HG03064 (cell line): ENCODE measurements at regions not wholly inside any gene's neighbourhood (a gene's known extent, or its start where the extent isn't known, plus 50 kb on each side); places are given as distances from the start of the nearest gene placed in this dataset.

Experiments
- ATAC-seq: cut with Tn5 transposase; IDR thresholded peaks from one replicate; pipeline ENCODE4 v1.9.1; 2021; ENCODE audit warnings: low read depth; ENCODE audit not compliant: unreplicated experiment

GRCh38 chr6:164520916-164521315 is 788.5 kb downstream of the C6orf118 start:
- ATAC-seq = no peak

GRCh38 chr6:164507206-164507940 is 802.0 kb downstream of the C6orf118 start:
- peak; percentile 53 for ATAC-seq

DNA sequence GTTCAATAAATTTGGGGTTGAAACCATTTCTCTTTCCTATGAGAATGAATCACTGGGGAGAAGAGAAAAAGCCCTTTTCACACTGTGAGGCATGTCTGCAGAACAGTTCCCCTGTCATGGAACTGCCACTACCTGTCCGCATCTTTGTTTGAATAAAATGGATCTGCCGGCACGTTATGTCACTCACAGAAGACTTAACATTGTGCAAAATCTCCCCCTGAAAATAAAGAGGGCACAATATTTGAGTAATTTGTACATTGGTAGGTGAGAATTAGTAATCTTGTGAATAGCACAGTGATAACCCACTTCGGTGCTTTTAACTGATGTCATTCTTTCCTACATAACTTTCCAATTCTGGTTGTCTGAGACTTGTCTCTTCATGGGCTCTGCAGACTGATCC is 804.0 kb downstream of the C6orf118 start:
- ATAC-seq = no peak

DNA sequence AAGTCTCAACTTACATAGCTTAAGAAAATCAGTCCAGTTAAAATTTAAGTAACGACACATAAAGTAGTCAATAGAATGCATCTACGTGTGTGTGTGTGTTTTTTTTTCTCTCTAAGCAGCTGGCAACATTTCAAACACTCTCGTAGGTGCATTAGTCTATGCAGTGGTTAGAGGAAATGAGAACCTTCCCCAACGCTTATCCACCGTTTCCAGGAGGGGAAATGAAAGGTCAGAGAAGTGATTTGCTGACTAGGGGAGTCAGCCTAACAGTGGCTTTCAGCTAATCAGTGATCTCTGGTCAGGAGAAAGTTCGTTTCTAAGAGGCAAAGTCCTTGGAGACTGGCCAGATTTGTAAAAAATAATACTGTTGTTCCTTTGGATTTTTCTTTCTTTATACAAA is 806.6 kb downstream of the C6orf118 start:
- no peak for ATAC-seq

DNA sequence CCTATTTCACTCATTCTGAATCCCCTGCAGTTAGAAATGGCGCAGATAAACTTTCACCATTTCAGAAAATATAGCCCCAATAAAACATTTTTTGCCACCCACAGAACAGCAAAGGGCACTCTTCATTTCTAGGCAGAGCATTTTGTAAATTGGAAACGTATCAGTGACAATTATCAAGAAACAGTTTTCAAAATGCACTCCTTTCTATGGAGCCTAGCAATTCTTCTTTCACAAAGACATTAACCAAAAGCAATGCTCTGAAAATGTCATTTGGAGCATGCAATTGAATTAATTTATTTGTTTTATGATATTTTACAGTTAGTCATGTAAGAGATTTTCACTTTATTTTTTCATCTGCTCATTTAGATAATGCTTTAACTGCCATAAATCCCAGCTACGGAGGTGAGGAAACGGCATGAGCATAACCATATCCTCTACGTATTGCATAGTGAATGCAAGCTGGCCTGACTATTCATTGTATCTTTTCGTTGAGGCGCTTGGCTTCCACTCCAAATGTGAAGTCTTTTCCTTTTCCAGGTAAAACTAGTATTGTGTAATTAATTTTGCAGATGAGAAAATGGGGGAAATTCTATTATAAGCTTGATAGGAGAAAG is 813.4 kb downstream of the C6orf118 start:
- ATAC-seq = no peak

DNA sequence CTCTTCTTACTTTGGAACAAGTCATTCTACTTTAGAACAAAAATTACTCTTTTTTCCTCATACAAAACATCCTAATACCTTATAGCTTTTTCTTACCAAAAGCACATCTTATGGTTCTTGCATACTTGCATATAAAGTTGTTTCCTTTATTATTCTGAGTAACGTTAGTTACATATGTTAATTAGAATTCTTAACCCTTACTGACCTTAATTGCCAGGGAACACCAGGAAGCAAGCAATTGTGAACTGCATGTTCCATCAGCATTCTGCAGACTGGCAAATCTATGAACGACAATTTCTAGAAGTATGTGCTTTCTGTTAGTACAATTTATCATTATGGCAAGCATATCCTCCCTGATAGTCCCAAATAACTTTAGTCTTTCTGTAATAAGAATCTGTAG is 831.0 kb downstream of the C6orf118 start:
- ATAC-seq = no peak

DNA sequence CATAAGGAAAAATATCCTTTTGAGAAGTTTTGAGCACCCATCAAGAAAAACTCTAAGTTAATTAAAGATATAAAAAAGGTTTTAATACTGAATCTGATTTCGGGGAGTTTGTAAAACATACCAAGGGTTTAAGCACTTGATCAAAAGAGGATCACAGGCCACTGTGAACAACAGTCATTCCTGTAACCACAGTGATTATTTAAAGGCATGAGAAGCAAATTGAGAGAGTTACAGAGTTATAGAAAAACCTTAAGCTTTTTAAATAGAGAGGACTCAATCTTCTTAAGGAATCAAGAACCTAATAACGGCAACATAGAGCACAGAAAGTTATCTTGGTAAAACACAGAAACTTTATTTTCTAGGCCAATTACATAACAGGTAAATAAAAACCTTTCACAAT is 831.6 kb downstream of the C6orf118 start:
- no peak for ATAC-seq

DNA sequence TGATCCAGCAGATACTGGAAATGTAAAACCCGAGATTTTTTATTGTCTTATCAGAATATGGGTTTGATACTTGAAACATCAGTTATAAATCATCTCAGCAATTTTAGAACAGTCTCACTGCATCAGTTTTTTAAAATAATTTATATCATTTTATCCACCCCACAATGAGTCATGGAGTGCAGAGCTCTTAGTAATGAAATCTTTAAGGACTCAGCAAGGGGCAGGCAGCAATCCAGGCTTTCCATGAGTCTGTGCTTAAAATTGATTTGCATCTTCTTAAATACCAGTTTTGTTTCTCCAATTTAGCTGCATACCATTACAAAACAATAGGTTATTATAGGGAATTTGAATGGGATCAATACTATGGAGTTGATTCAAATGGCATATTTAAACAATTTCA is 832.3 kb downstream of the C6orf118 start:
- ATAC-seq = no peak

DNA sequence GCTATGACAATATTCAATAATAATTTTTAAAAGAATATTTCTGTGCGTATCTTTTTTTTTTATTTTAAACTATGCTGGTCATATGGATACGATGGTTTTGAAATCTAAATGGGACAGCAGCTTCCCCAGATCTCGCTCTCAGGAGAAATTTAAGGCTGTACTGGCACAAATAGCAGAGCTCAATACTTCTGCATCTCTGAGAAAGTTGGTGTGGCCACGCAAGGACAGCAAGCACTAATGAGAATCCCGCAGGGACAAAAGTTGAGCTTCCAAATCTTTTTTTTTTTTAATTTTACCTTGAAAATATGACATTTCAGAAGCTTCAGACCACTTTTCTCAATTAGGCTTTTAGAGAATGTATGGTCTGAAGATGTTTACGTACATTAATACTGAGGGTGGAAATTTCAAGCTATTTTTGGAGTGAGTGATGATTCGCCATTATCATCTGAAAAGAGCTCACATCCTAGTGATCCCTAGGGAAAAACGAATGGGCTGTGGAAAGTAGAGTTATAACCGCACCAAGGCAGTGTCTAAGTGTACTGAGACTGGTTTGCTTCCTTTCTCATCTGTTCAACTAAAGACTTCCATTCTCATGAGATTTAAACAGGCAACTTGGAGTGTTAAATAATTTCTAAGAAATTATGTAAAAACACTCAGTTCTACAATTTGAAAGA is 840.0 kb downstream of the C6orf118 start:
- no peak for ATAC-seq

DNA sequence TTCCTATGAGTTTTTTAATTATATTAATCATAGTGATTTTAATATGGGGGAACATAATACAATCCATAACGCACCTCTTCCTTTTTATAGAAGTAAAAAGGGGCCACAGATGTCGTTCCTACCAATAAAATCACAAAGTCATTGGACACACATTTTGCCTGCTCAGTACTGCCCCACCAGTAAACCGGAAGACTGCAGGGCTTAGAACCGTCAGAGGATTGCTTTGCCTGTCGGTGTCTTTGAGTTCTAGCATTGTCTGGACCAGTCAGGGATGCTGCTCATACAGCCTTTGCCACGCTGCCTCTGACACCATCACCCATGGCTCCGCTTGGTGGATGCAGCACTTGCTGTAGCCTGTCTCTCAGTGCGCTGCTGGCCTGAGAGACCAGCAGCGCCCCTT is 853.6 kb downstream of the C6orf118 start:
- ATAC-seq = no peak

DNA sequence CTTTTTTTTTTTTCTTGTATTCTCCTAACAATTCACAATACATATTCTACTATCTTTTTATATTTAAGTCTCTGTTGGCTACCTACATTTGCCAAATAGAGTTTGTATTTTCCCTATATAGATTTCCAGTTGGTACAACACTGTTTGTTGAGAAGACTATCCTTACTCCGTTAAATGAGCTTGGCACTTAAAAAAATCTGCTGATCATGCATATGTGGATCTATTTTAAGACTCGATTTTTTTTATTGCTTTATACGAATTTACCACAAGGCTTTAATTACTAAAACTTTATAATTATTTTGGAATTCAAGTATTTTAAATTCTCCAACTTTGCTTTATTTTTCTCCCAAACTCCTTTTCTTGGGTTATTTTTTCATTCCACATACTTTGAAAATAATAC is 855.6 kb downstream of the C6orf118 start:
- no peak for ATAC-seq

- ATAC-seq = no peak
These were observed 866.8 kb downstream of the C6orf118 start for GRCh38 chr6:164442572-164442971.

DNA sequence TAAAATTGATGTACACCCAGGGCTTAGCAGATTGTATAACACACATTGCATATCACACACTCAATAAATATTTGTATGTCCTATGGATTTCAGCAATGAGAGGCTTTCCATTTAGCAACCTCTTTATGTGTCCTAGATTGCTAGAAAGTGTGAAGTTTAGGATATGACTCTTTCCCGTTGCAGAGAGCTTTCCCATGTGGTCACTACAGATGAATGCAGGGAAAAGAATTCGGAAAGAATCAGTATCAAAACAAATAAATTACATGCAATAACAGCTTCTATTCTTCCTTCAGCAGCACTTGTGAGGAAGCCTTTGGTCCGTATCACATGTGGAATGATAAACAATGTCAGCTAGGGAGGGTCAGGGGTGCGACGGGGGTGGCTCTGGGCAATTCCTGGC is 870.1 kb downstream of the C6orf118 start:
- no peak for ATAC-seq

DNA sequence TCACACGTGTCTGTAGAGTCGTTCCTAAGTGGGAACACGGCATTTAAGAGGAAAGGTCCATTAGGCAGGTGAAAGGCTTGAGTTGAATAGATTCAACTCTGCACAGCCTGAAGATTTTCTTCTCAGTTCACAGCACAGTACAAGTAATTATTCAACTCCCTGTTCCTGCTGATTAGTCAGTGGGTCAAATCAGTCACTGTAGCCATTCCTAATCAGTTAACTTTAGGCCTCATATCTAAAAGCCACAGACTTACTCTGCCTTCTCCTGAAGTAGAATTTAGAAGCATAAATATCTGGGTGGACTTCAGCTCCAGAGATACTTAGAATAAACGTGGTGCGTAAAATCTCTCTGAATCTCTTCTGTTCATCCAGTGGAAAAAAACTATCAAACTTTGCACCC is 872.4 kb downstream of the C6orf118 start:
- no peak for ATAC-seq

GRCh38 chr6:164427728-164428402 is 881.5 kb downstream of the C6orf118 start:
- ATAC-seq = no peak

DNA sequence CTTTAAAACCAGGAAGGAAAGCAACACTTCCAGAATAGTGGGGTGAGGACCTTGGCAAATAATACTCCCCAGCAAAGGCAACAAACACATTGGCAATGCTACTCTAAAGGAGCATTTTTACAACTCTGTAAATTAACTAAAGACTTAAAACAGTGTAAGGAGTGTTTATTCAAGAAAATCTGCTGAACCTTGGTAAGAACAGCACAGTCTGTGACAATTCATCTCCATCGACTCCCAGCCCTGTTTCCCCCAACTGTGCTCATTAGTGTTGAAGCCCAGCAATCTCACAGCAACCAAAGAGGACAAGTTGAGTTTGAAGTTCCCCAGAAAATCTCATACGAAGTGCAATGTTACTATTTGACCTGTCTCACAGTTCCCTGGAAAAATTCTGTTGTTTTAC is 884.9 kb downstream of the C6orf118 start:
- no peak for ATAC-seq

DNA sequence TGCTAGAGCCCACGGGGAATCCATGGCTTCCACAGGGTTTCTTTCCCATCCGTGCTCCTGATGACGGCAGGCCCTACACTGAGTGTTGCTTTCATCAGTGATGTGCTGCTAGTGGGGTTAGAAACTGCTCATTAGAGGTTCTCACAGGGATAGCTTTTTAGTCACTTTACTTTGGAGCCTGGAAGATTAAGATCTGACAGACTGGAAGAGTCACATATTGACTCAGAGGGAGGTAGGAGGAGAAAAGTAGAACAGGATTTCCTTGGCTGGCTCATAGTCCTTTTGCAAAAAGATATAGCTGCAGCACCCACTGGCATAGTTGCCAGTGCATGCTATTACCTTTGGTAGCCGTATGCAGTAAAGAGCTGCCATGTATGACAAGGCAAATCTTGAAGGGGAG is 890.3 kb downstream of the C6orf118 start:
- no peak for ATAC-seq

DNA sequence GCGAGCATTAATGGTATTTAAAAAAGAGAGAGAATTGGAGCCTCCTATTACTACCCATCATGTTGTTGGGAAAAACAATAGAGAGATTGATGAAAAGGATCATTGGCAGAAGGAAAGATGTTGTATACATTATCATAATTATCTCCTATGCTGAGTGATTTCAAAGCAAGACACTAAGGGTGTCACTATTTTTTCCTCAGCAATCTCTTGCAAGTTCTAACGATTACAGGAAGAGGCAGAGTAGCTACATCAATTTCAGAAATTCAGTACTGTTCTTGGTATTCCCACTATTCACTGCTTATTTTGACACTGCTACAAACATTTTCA is 891.2 kb downstream of the C6orf118 start:
- no peak for ATAC-seq

- ATAC-seq = no peak
These were observed 891.7 kb downstream of the C6orf118 start for GRCh38 chr6:164417537-164418261.

- ATAC-seq = no peak
These were observed 893.4 kb downstream of the C6orf118 start for GRCh38 chr6:164415832-164416563.
